Body of pancreas (tissue), 4 donors: ENCODE measurements at regions not wholly inside any gene's neighbourhood (a gene's known extent, or its start where the extent isn't known, plus 50 kb on each side); places are given as distances from the start of the nearest gene placed in this dataset.

Source experiments
- ATAC-seq: fragments of 150-250 bp; one replicate; pipeline ENCODE4 v1.9.1; 2016
- DNase-seq, 4 donors: peaks; one replicate each; pipeline ENCODE4 v3.0.0-alpha.2; 2019
- H3K27ac ChIP-seq, 4 donors: fragments of 200-600 bp; sonication (generic); 1 replicate in 3 of 4; 2 replicates in 1 of 4; pipeline versions ENCODE4 v1.5.1 to v1.6.1; 2016 to 2019; ENCODE audit warnings: mild to moderate bottlenecking in 1 of 4, mixed read lengths in 1 of 4, moderate library complexity in 1 of 4
- H3K27me3 ChIP-seq, 2 donors: fragments of 200-600 bp; sonication (generic); one replicate each; pipeline ENCODE4 v1.6.0; 2016; ENCODE audit warnings: mild to moderate bottlenecking in 1 of 2
- H3K36me3 ChIP-seq, 2 donors: fragments of 200-600 bp; sonication (generic); replicated peaks in 1 of 2; 2 replicates each; pipeline ENCODE4 v1.5.1; 2016; ENCODE audit warnings: low read depth in 2 of 2; ENCODE audit not compliant: insufficient read depth in 1 of 2
- H3K4me1 ChIP-seq: fragments of 200-600 bp; sonication (generic); one replicate; pipeline ENCODE4 v1.6.0; 2016
- H3K4me3 ChIP-seq, 2 donors: fragments of 200-600 bp; sonication (generic); 1 replicate in 1 of 2; 2 replicates in 1 of 2; pipeline ENCODE4 v1.5.1; 2016 to 2019
- H3K9me3 ChIP-seq, 3 donors: fragments of 200-600 bp; sonication (generic); 1 replicate in 2 of 3; 2 replicates in 1 of 3; pipeline ENCODE4 v1.5.1; 2016
- POLR2A ChIP-seq, 3 donors: fragments of 450-650 bp; IDR thresholded peaks; one replicate each; pipeline ENCODE4 v1.6.1; 2016; ENCODE audit warnings: antibody characterized with exemption in 3 of 3, mild to moderate bottlenecking in 2 of 3
- WGBS, 2 donors: methylation state at CpG; one replicate each; pipeline ENCODE4 v1.1.5; 2017; 5-methylcytosine and 5-hydroxymethylcytosine counted together
- intact Hi-C: fragments of 100-400 bp; cut with DNase I; formaldehyde crosslinking; loops from one replicate; pipeline ENCODE4 v1.15.1; 2023
- TF ChIP-seq, protein P1 (sequence below), 7 experiments: fragments of 450-650 bp in 4 of 7; fragments of 200-600 bp in 3 of 7; sonication (generic) in 3 of 7; IDR thresholded peaks; one replicate each; pipeline ENCODE4 v1.5.1; 2016 to 2019; ENCODE audit warnings: antibody characterized with exemption in 7 of 7

GRCh38 chr9:134273647-134274046, 52.6 kb upstream of the RXRA start:
- Histone ChIP-seq H3K36me3 (no peaks in the 10 kb centered on the region), H3K4me3 (no peak overlapping the region), H3K27me3 (no peaks in the 10 kb centered on the region), H3K4me1 (no peaks in the 10 kb centered on the region), H3K9me3 (no peaks in the 10 kb centered on the region), H3K27ac (no peak overlapping the region)
- DNase-seq: no peak
- 83 to 96% methylated on average over 5 of the region's 5 CpGs for WGBS, 2 donors
- intact Hi-C loops: no loop called here
- TF ChIP-seq, protein P1, sequence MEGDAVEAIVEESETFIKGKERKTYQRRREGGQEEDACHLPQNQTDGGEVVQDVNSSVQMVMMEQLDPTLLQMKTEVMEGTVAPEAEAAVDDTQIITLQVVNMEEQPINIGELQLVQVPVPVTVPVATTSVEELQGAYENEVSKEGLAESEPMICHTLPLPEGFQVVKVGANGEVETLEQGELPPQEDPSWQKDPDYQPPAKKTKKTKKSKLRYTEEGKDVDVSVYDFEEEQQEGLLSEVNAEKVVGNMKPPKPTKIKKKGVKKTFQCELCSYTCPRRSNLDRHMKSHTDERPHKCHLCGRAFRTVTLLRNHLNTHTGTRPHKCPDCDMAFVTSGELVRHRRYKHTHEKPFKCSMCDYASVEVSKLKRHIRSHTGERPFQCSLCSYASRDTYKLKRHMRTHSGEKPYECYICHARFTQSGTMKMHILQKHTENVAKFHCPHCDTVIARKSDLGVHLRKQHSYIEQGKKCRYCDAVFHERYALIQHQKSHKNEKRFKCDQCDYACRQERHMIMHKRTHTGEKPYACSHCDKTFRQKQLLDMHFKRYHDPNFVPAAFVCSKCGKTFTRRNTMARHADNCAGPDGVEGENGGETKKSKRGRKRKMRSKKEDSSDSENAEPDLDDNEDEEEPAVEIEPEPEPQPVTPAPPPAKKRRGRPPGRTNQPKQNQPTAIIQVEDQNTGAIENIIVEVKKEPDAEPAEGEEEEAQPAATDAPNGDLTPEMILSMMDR (IDR thresholded peaks at IDR 0.05): no peak
- TF ChIP-seq POLR2A (IDR thresholded peaks at IDR 0.05): no peak
- ATAC-seq: no peak

- Histone ChIP-seq H3K27ac (no peak overlapping the region), H3K4me1 (no peaks in the 10 kb centered on the region), H3K36me3 (no peaks in the 10 kb centered on the region), H3K27me3 (no peaks in the 10 kb centered on the region), H3K4me3 (no peak overlapping the region), H3K9me3 (no peaks in the 10 kb centered on the region)
- TF ChIP-seq, protein P1 (IDR thresholded peaks at IDR 0.05): no peak
- TF ChIP-seq POLR2A (IDR thresholded peaks at IDR 0.05): no peak
- 41 to 58% methylated on average over 6 to 8 of the region's 9 CpGs for WGBS, 2 donors
- ATAC-seq (no peak), DNase-seq (no peak)
- intact Hi-C loops: no loop called here
These were observed 50.9 kb upstream of the RXRA start for GRCh38 chr9:134275375-134275774.

DNA sequence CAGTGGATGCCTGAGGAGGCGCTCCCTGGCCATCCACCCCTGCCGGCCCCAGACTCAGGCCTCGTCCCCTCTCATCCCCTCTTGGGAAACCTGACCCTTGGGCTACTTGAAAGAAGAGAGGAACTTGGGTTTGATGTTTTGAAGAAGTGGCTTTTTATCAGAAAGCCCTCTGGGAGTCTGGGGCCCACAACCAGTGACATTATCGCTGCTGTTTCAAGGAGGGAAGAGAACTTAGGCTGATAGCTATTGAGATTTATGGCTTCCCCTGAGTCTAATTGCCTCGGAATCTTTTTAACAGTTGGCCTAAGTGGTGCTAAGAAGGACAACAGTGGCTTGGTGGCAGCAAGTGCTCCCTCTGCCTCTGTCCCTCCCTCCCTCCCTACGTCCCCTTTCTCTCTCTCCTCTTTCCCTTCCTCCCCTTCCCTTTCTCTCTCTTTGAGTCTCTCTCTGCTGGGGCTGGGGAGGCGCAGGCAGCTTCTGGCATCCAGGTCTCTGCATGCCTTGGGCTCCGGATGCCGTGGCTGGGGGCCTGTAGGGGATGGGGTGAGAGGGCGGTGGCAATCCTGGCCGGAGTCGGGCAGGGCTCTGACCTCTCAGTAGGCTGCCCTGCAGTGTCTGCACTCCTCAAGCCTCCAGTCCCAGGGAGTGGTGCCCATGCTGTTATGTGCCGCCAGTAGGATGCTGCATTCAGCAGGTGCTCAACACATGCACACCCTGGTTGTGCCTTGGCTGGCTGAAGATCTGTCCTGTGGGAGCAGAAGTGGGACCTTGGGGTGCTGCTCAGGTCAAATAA, 49.6 kb upstream of the RXRA start:
- H3K4me1 ChIP-seq: no peaks in the 10 kb centered on the region
- H3K27me3 ChIP-seq: no peaks in the 10 kb centered on the region
- intact Hi-C loops: no loop called here
- DNase-seq (no peak), ATAC-seq (no peak)
- 47 to 53% methylated on average over 9 to 13 of the region's 13 CpGs for WGBS, 2 donors
- H3K4me3 ChIP-seq: no peak overlapping the region
- no peak for TF ChIP-seq POLR2A (IDR thresholded peaks at IDR 0.05)
- TF ChIP-seq, protein P1 (IDR thresholded peaks at IDR 0.05): no peak
- no peaks in the 10 kb centered on the region for H3K36me3 ChIP-seq
- no peak overlapping the region for H3K27ac ChIP-seq
- H3K9me3 ChIP-seq: no peaks in the 10 kb centered on the region
